ENCODE measurements at regions not wholly inside any gene's neighbourhood (a gene's known extent, or its start where the extent isn't known, plus 50 kb on each side); places are given as distances from the start of the nearest gene placed in this dataset.

DNA sequence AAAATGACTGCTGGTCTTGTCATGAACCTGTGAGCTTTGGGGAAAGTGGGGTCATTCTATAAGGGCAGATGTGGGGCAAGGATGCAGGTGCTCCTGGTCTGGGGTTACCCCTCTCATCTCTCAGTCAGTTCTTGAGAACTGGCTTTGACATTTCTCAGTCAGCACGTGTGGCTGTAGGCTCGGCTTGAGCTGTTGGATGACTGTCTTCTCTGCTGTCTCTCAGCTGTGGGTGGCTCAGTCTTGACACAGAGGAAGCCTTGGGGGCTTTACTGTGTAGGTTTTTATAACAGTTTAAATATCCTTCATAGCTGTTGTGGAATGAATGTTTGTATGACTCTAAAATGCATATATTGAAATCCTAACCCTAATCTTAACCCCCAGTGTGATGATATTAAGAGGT, 296.4 kb upstream of the CELF4 start:
- TF ChIP-seq, protein P1, sequence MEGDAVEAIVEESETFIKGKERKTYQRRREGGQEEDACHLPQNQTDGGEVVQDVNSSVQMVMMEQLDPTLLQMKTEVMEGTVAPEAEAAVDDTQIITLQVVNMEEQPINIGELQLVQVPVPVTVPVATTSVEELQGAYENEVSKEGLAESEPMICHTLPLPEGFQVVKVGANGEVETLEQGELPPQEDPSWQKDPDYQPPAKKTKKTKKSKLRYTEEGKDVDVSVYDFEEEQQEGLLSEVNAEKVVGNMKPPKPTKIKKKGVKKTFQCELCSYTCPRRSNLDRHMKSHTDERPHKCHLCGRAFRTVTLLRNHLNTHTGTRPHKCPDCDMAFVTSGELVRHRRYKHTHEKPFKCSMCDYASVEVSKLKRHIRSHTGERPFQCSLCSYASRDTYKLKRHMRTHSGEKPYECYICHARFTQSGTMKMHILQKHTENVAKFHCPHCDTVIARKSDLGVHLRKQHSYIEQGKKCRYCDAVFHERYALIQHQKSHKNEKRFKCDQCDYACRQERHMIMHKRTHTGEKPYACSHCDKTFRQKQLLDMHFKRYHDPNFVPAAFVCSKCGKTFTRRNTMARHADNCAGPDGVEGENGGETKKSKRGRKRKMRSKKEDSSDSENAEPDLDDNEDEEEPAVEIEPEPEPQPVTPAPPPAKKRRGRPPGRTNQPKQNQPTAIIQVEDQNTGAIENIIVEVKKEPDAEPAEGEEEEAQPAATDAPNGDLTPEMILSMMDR (IDR thresholded peaks at IDR 0.05) = no peak
- TF ChIP-seq POLR2AphosphoS5 (IDR thresholded peaks at IDR 0.05) (no peak), EP300 (IDR thresholded peaks at IDR 0.05) (no peak), POLR2A (IDR thresholded peaks at IDR 0.05) (no peak)
